GM12878 (cell line): ENCODE measurements at regions not wholly inside any gene's neighbourhood (a gene's known extent, or its start where the extent isn't known, plus 50 kb on each side); places are given as distances from the start of the nearest gene placed in this dataset.

ENCODE experiments used
- ATAC-seq: fragments of 200-7000 bp; cut with Tn5 transposase; 3 replicates; pipeline ENCODE4 v1.9.1; 2020; ENCODE audit warnings: mild to moderate bottlenecking, moderate library complexity
- BruUV-seq: library from RNA; stranded (reverse); fragments of 400-500 nt; replicated peaks from 2 replicates; lab custom pipeline; 2021; lab: Mats Ljungman, UMichigan
- CTCF ChIA-PET: fragments of 300-600 bp; sonication (Branson Sonifier 250); formaldehyde crosslinking; extraction: SDS; loops from one replicate; lab custom pipeline; 2021; ENCODE audit warnings: inconsistent platforms; lab: Yijun Ruan, JAX
- POLR2A ChIA-PET: fragments of 350-600 bp; formaldehyde crosslinking; extraction: SDS; loops from one replicate; lab custom pipeline; 2021; ENCODE audit warnings: inconsistent platforms; lab: Charles Lee
- RAD21 ChIA-PET: fragments of 300-600 bp; sonication (Branson Sonifier 250); formaldehyde crosslinking; loops from one replicate; lab custom pipeline; 2023; ENCODE audit warnings: antibody characterized with exemption; ENCODE audit not compliant: unreplicated experiment; lab: Charles Lee
- SMC1A ChIA-PET: fragments of 300-600 bp; sonication (Branson Sonifier 250); formaldehyde crosslinking; loops from one replicate; lab custom pipeline; 2023; ENCODE audit not compliant: unreplicated experiment, uncharacterized antibody; lab: Charles Lee
- DNase-seq: peaks from one replicate; pipeline ENCODE4 v3.0.0-alpha.2; 2011; ENCODE audit warnings: low read depth, low spot score
- FAIRE-seq: peaks from 3 replicates; lab custom pipeline; 2011; peaks lifted over from hg19 to GRCh38; lab: Jason Lieb, UNC
- H2AFZ ChIP-seq: 2 replicates; pipeline ENCODE4 v1.6.0; 2011; ENCODE audit warnings: low read depth, low read length, control low read depth; ENCODE audit not compliant: control insufficient read depth
- H3K27ac ChIP-seq: 2 replicates; pipeline ENCODE4 v1.5.1; 2011; ENCODE audit warnings: control low read depth; ENCODE audit not compliant: control insufficient read depth, insufficient read depth
- H3K27me3 ChIP-seq, 2 experiments: replicated peaks in 1 of 2; 2 replicates each; pipeline versions ENCODE4 v1.6.0 to v1.6.1; 2011; ENCODE audit warnings: low read length in 1 of 2; ENCODE audit not compliant: control insufficient read depth in 2 of 2, insufficient read depth in 2 of 2
- H3K36me3 ChIP-seq, 2 experiments: 2 replicates each; pipeline ENCODE4 v1.5.1; 2011; ENCODE audit warnings: low read length in 1 of 2; ENCODE audit not compliant: control insufficient read depth in 2 of 2, insufficient read depth in 2 of 2
- H3K4me1 ChIP-seq: 2 replicates; pipeline ENCODE4 v1.6.1; 2011; ENCODE audit warnings: mild to moderate bottlenecking, low read length, moderate library complexity, mixed read lengths; ENCODE audit not compliant: control insufficient read depth, insufficient read depth
- H3K4me2 ChIP-seq: 2 replicates; pipeline ENCODE4 v1.6.0; 2011; ENCODE audit warnings: control low read depth; ENCODE audit not compliant: control insufficient read depth, insufficient read depth
- H3K4me3 ChIP-seq: fragments of 200-600 bp; sonication (generic); 2 replicates; pipeline ENCODE4 v1.5.1; 2016
- H3K79me2 ChIP-seq: 2 replicates; pipeline ENCODE4 v1.6.0; 2011; ENCODE audit warnings: low read length; ENCODE audit not compliant: control insufficient read depth, insufficient read depth
- H3K9ac ChIP-seq: 2 replicates; pipeline ENCODE4 v1.8.0; 2011; ENCODE audit warnings: low read length, control low read depth, mixed read lengths; ENCODE audit not compliant: control insufficient read depth, insufficient read depth
- H3K9me3 ChIP-seq: replicated peaks from 3 replicates; pipeline ENCODE4 v1.5.1; 2011; ENCODE audit warnings: mild to moderate bottlenecking, low read length; ENCODE audit not compliant: control insufficient read depth, insufficient read depth
- H4K20me1 ChIP-seq: 2 replicates; pipeline ENCODE4 v1.6.0; 2011; ENCODE audit not compliant: control insufficient read depth, insufficient read depth
- BCL11A ChIP-seq: IDR thresholded peaks from 2 replicates; pipeline ENCODE4 v1.6.1; 2011; ENCODE audit warnings: low read depth, low read length
- CHD2 ChIP-seq: IDR thresholded peaks from 2 replicates; pipeline ENCODE4 v1.6.1; 2011; ENCODE audit warnings: low read depth, low read length, improper control_type of control experiment, borderline replicate concordance
- ESRRA ChIP-seq: IDR thresholded peaks from 2 replicates; pipeline ENCODE4 v1.6.1; 2012; ENCODE audit warnings: mild to moderate bottlenecking, low read length, improper control_type of control experiment
- FOXM1 ChIP-seq: IDR thresholded peaks from 2 replicates; pipeline ENCODE4 v1.6.1; 2012; ENCODE audit warnings: low read depth, mild to moderate bottlenecking, inconsistent platforms, low read length, moderate library complexity
- GABPA ChIP-seq: IDR thresholded peaks from 2 replicates; pipeline ENCODE4 v1.6.1; 2014; ENCODE audit warnings: antibody characterized with exemption, low read depth, mild to moderate bottlenecking, inconsistent platforms
- GATAD2B ChIP-seq: fragments of 450-650 bp; conservative IDR thresholded peaks from 2 replicates; pipeline ENCODE4 v1.6.1; 2017; ENCODE audit warnings: low read depth, mild to moderate bottlenecking, moderate library complexity
- IKZF2 ChIP-seq, 2 experiments: fragments of 450-650 bp; IDR thresholded peaks; 2 replicates each; pipeline ENCODE4 v1.6.1; 2017; ENCODE audit warnings: mild to moderate bottlenecking in 2 of 2, moderate library complexity in 2 of 2
- JUND ChIP-seq: IDR thresholded peaks from 2 replicates; pipeline ENCODE4 v1.6.1; 2012; ENCODE audit warnings: low read depth, mild to moderate bottlenecking, low read length, improper control_type of control experiment, moderate library complexity
- NBN ChIP-seq: fragments of 450-650 bp; IDR thresholded peaks from 2 replicates; pipeline ENCODE4 v1.6.1; 2016
- NR2C1 ChIP-seq: fragments of 450-650 bp; IDR thresholded peaks from 2 replicates; pipeline ENCODE4 v1.6.1; 2017; ENCODE audit warnings: antibody characterized with exemption, mild to moderate bottlenecking, moderate library complexity
- NR2C2 ChIP-seq: IDR thresholded peaks from 2 replicates; pipeline ENCODE4 v1.6.1; 2011; ENCODE audit warnings: borderline replicate concordance, low read depth; ENCODE audit not compliant: control insufficient read depth, insufficient read length
- SIX5 ChIP-seq: IDR thresholded peaks from 2 replicates; pipeline ENCODE4 v1.6.1; 2011; ENCODE audit warnings: mild to moderate bottlenecking, low read depth, low read length, moderate library complexity; ENCODE audit not compliant: severe bottlenecking
- SP1 ChIP-seq: IDR thresholded peaks from one replicate; pipeline ENCODE4 v1.6.1; 2011; ENCODE audit warnings: low read depth, low read length
- STAT3 ChIP-seq: IDR thresholded peaks from 2 replicates; pipeline ENCODE4 v1.6.1; 2011; ENCODE audit warnings: low read depth, low read length, improper control_type of control experiment
- YY1 ChIP-seq: IDR thresholded peaks from 2 replicates; pipeline ENCODE4 v1.6.1; 2011; ENCODE audit warnings: low read depth, mild to moderate bottlenecking, low read length
- ZSCAN29 ChIP-seq: fragments of 450-650 bp; IDR thresholded peaks from 2 replicates; pipeline ENCODE4 v1.6.1; 2017; ENCODE audit warnings: mild to moderate bottlenecking, moderate library complexity
- WGBS: methylation state at CpG from one replicate; pipeline ENCODE4 v1.1.6; 2016; ENCODE audit warnings: low lambda C conversion rate; ENCODE audit not compliant: insufficient replicate concordance, insufficient coverage; ENCODE audit errors: missing lambda C conversion rate; 5-methylcytosine and 5-hydroxymethylcytosine counted together
- in situ Hi-C: fragments of 300-500 bp; cut with MboI; formaldehyde crosslinking; loops from 9 replicates; pipeline ENCODE4 v1.14.3; 2018; ENCODE audit warnings: mixed read lengths
- intact Hi-C: fragments of 100-400 bp; cut with micrococcal nuclease; formaldehyde crosslinking; loops from one replicate; pipeline ENCODE4 v1.14.2; 2022; ENCODE audit not compliant: unreplicated experiment
- TF ChIP-seq, protein P1 (sequence below): fragments of 450-650 bp; IDR thresholded peaks from 2 replicates; pipeline ENCODE4 v1.6.1; 2018; ENCODE audit warnings: mild to moderate bottlenecking, low read depth, moderate library complexity; ENCODE audit not compliant: partially characterized antibody

DNA sequence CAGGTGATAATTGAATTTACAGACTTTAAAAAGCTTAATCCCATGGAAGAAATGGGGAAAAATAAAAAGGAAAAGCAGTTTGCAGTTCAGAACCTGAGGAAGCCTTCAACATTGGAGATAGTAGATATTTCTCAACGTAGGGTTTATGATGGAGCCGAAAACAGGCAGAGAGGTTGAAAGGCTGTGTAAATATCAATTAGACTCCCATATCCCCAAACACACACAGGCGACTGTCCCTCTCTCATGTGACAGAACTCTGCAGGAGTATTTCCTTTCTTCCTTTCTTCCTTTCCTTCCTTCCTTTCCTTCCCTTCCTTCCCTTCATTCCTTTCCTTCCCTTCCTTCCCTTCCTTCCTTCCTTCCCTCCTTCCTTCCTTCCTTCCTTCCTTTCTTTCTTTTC, 406.5 kb downstream of the LPIN1 start:
- H3K4me2 ChIP-seq: no peak overlapping the region
- ATAC-seq (no peak), DNase-seq (no peak), FAIRE-seq (no peak)
- H4K20me1 ChIP-seq: no peaks in the 10 kb centered on the region
- TF ChIP-seq JUND: no peak
- TF ChIP-seq IKZF2 (IDR thresholded peaks at IDR 0.05): no peak
- no peak for TF ChIP-seq GATAD2B
- no peak for TF ChIP-seq BCL11A
- TF ChIP-seq SP1: no peak
- TF ChIP-seq NR2C1: no peak
- no peak overlapping the region for H3K4me3 ChIP-seq
- intact Hi-C loops (no loop called here), in situ Hi-C loops (no loop called here)
- H3K27ac ChIP-seq: no peak overlapping the region
- ChIA-PET POLR2A (interaction anchor here (0.9 kb wide), 1 partner anchor 40 kb away, joined by 3 read pairs; no protein-coding TSS in a partner anchor), CTCF (no interaction called here), RAD21 (no interaction called here), SMC1A (interaction anchor here (2.6 kb wide), 1 partner anchor 16 kb away, joined by 9 read pairs; no protein-coding TSS in a partner anchor)
- H3K9ac ChIP-seq: no peak overlapping the region
- H3K79me2 ChIP-seq: no peaks in the 10 kb centered on the region
- no peaks in the 10 kb centered on the region for H3K9me3 ChIP-seq
- H2AFZ ChIP-seq: no peak overlapping the region
- no TSS peak for BruUV-seq
- no peaks in the 10 kb centered on the region for H3K27me3 ChIP-seq
- H3K36me3 ChIP-seq: no peaks in the 10 kb centered on the region
- 85% methylated on average over 3 of the region's 3 CpGs for WGBS
- H3K4me1 ChIP-seq: no peaks in the 10 kb centered on the region

DNA sequence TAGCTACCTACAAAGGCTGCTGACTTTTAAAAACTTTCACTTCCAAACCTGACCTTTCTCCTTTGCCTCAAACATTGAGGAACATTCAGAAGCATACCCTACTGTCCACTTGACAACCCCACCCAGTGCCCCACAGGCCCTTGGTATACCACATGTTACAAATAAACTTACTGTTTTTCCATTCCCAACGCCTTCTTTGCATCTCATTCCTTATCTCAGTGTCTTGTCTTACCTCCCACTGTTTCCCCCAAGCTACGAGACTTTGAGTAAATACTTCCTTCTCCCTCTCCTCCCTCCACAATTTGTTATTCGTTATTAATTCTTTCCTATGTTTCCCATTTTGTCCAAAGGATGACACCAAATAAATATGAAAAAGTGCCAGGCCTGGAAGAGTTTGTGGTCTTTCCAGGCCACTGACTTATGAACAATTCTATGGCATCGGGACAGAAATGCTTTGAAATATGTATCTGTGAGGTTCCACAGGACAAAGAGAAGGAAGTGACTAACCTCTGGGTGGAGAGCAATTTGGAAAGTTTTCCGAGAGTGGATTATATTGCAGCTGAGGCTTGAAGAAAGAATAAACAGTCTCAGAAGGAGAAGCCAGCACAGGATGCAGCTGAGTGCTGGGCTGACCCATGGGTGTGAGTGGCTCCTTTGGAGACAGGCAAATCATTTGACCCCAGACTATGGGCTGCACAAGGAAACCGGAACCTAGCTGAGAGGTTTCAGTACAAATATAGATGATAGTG, 409.0 kb downstream of the LPIN1 start:
- WGBS: 73% methylated on average over 6 of the region's 6 CpGs
- RAD21 ChIA-PET: no interaction called here
- POLR2A ChIA-PET: no interaction called here
- intact Hi-C loops (no loop called here), in situ Hi-C loops (no loop called here)
- Histone ChIP-seq H3K4me3 (no peak overlapping the region), H3K9ac (no peak overlapping the region), H3K9me3 (no peaks in the 10 kb centered on the region), H3K4me1 (no peaks in the 10 kb centered on the region), H2AFZ (no peak overlapping the region), H3K79me2 (no peaks in the 10 kb centered on the region), H4K20me1 (no peaks in the 10 kb centered on the region), H3K27me3 (no peaks in the 10 kb centered on the region), H3K4me2 (no peak overlapping the region), H3K36me3 (no peaks in the 10 kb centered on the region), H3K27ac (no peak overlapping the region)
- no TSS peak for BruUV-seq
- DNase-seq (no peak), ATAC-seq (no peak), FAIRE-seq (no peak)
- TF ChIP-seq ZSCAN29 (no peak), FOXM1 (no peak), ESRRA (no peak), YY1 (no peak), NR2C2 (no peak), CHD2 (no peak), NBN (no peak), GABPA (no peak), SIX5 (no peak), STAT3 (no peak)
- TF ChIP-seq, protein P1, sequence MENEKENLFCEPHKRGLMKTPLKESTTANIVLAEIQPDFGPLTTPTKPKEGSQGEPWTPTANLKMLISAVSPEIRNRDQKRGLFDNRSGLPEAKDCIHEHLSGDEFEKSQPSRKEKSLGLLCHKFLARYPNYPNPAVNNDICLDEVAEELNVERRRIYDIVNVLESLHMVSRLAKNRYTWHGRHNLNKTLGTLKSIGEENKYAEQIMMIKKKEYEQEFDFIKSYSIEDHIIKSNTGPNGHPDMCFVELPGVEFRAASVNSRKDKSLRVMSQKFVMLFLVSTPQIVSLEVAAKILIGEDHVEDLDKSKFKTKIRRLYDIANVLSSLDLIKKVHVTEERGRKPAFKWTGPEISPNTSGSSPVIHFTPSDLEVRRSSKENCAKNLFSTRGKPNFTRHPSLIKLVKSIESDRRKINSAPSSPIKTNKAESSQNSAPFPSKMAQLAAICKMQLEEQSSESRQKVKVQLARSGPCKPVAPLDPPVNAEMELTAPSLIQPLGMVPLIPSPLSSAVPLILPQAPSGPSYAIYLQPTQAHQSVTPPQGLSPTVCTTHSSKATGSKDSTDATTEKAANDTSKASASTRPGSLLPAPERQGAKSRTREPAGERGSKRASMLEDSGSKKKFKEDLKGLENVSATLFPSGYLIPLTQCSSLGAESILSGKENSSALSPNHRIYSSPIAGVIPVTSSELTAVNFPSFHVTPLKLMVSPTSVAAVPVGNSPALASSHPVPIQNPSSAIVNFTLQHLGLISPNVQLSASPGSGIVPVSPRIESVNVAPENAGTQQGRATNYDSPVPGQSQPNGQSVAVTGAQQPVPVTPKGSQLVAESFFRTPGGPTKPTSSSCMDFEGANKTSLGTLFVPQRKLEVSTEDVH: no peak
- SMC1A ChIA-PET: interaction anchor here (1.5 to 2.6 kb wide), 3 partner anchors 13 to 82 kb away, joined by 3 to 9 read pairs (median 5); no protein-coding TSS in a partner anchor
- CTCF ChIA-PET: interaction anchor here (0.7 kb wide), 2 partner anchors 557 to 803 kb away, joined by 3 read pairs; no protein-coding TSS in a partner anchor
